GM18505 (cell line): ENCODE measurements at regions not wholly inside any gene's neighbourhood (a gene's known extent, or its start where the extent isn't known, plus 50 kb on each side); places are given as distances from the start of the nearest gene placed in this dataset.

ENCODE experiments used
- ATAC-seq: cut with Tn5 transposase; IDR thresholded peaks from one replicate; pipeline ENCODE4 v1.9.1; 2021; ENCODE audit not compliant: unreplicated experiment
- POLR2A ChIP-seq: IDR thresholded peaks from 4 replicates; pipeline ENCODE4 v1.6.1; 2011; ENCODE audit warnings: borderline replicate concordance; ENCODE audit not compliant: insufficient read depth, insufficient read length; ENCODE audit errors: extremely low read depth

DNA sequence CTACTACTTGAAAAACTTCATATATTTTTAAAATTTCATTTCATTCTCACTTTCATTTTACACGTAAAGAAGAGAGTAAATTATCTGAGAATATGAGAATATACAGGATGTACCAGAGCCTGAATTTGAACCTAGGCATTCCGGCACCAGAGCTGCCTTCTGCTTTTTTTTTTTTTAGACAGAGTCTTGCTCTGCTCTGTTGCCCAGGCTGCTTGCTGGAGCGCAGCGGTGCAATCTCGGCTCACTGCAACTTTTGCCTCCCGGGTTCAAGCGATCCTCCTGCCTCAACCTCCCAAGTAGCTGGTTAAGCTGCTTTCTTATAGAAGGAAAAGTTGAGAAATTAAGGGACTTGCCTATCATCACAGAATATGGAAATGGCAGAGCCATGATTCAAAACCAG, 540.1 kb downstream of the EBF1 start:
- no peak for TF ChIP-seq POLR2A
- ATAC-seq, result peak; percentile 62

DNA sequence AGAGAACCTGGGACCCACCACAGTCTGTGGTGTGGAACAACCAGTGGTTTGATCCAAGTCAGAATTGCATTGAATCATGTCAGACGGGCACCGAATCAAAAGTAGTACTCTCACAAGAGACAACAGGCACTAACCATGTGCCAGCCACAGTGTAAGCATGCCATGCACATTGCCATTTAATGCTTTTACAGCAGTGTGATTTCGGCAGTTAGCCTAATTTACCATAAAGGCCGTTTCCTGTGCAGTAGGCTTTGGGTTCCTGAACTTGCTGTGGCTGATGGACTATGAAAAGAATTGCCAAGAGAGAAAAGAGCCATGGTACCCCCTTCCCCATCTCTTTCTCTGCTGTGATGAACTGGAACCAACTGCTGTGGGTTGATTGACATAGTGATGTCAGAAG, 540.6 kb downstream of the EBF1 start:
- no peak for TF ChIP-seq POLR2A
- peak; percentile 1 for ATAC-seq

DNA sequence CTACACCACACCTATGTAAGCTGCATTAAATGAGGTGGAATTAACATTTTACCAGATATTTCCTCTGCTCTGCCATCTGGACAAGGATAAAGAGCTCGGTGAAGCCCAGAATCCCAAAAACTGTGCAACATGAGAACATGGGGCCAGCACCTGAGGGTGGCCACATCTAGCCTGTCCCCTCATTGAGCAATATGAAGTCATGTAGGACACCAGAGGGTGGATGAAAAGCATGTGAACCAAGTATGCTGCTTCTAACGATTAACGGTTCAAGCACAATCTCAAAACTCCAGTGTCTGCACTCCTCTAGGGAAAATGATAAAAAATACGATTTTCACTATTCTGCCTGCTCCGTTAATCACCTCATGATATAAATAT, 545.8 kb downstream of the EBF1 start:
- TF ChIP-seq POLR2A, result no peak
- ATAC-seq, result no peak

DNA sequence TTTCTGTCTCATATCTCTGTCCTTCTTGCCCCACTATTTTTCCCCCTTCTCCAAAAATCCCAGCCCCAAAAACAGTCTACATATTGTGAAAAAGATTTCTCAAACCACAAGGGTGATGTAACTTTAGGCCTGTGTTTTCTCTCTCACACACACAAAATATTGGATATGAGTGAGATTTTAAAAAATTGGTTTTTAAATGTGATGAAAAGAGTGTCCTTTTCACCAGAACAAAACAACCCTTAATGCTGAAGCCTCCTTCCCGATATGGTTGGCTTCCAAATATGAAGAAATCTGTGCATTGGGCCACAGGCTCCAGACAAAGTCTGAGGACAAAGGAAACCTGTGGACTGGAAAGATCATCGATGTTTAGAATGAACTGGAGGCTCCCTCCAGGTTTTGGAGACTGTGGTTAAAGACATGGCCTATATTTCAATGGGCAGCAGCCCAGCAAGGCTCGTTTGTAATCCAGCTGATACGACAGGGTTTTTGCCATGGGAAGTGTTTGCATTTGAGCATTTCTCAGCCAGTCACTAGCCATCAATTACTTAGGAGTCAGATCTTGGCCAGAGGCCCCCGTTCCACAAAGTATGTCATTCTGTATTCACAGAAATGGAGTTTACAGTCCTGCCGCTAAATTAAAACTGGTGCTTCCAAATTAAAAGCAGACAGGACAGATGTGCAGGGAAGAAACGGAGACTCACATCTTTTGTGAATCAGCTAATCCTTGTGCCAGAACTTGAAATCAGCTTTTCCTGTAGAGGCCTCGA, 546.3 kb downstream of the EBF1 start:
- TF ChIP-seq POLR2A, result no peak
- ATAC-seq, result no peak

DNA sequence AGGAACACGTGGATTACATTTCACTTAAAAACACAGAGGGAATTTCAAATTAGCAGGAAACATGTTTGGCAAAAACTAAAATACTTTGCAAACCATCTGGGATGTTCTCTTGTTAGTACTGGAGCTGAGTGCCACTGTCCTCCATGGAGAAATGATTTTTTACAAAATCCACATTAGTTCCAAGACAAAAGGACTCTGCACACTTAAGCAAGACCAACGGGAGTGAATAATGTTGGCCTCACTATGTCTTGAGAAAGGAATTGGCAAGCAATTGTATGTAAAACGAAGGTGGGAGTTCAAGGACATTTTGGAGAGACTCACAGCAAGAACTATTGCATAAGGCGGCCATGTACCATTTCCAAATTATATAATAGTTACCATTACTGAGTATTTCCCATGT, 547.5 kb downstream of the EBF1 start:
- no peak for ATAC-seq
- no peak for TF ChIP-seq POLR2A

DNA sequence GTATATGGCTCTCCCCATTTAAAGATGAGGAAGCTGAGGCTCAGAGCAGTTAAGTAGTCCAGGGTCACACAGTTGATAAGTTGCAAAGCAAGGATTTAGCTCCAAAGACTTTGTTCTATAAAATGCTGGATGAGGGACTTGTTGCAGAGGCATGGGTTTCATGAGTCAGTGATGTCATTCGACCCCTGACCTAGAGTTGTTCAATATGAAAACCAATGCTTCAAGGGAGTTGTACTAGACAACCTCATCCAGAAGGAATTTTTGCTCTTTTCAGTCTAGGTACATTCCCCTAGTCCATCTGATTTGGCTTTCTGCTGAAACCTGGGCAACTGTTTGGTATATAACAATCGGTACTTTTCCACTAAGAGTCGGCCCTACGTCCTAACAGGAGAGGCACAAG, 550.4 kb downstream of the EBF1 start:
- no peak for TF ChIP-seq POLR2A

DNA sequence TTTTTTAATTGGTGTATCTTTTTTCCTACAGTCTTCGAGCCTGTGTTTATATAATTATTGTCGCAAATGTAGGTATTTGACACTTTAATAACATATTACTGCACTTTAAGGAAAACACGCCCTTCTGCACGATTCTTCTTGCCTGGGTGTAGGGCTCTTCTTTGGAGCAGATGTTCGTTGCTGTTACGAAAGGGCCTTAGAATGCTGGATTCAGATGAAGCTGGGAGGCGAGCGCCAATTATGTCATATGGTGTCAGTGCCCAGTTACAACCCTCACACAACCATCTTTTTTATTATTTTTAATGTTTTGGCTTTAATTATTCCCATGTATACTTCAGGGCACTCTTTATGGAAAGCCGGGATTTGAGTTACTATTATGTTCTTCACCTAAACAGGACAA, 553.0 kb downstream of the EBF1 start:
- no peak for ATAC-seq
- no peak for TF ChIP-seq POLR2A

More for the DNA sequence above, 550.4 kb downstream of the EBF1 start:
- ATAC-seq, result no peak

DNA sequence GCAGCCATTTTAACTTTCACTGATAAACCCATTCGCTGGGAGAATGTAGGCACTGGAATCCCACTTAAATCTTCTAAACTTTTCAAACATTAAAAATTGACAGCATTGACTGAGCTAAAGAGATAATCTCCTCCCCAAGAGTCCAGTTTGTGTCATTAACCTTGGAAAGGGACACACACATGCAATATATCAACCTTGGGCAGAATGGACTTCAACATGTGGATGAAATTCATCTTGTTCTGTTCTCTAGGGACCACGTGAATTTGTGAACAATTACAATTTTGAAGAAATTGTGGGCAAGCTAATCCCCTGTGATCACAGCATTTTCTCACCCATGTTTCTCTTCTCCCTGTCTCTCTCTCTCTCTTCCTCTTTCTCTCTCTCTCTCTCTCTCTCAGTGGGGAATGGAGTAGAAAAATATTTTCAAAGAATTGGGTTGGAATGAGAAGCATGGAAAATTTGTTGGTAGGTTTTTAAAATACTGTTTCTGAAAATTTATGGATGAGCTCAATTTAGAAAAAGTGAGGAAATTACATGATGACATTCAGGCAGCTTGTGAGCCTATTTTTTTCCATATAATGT, 553.7 kb downstream of the EBF1 start:
- no peak for TF ChIP-seq POLR2A
- no peak for ATAC-seq

DNA sequence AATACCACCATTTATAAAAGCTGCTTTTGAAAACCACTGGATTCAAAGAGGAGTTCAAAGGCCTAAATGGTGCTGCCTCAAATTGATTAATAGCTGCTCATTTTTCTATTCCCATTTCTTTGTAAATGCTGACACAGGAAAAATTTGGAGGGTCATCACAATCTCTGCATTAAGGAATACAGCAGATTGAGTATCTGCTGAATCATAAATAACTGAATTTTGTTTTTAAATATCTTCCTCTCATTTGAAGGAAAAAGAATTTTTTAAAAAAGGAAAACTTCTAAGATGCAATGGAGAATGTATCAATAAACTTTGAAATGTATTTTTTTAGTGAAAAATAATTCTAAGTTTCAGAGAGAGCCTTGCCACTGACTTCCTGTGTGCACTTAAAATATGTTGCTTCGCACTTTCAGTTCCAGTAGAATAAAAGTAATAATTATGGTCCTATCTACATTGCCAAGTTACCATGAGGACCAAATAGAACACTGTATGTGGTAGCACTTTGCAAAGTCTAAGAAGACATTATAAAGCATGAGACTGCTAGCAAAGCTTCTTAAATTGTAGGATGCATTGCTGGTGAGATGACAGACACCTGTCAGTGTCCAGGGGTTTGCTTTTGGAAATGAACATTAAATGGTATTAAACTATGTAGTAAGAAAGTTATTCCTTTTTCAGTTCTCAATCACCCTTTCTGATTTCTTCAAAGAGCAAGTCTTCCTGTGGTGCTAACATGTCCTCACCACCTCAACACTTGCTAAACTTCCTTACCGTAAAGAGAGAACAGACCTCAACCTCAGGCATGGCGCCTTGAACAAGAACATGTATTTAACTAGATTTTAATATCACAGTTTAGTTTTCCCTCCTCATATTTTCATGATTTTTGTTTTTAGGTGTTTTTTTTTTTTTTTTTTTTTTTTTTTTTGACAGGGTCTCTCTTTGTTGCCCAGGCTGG, 555.1 kb downstream of the EBF1 start:
- no peak for TF ChIP-seq POLR2A
- no peak for ATAC-seq

DNA sequence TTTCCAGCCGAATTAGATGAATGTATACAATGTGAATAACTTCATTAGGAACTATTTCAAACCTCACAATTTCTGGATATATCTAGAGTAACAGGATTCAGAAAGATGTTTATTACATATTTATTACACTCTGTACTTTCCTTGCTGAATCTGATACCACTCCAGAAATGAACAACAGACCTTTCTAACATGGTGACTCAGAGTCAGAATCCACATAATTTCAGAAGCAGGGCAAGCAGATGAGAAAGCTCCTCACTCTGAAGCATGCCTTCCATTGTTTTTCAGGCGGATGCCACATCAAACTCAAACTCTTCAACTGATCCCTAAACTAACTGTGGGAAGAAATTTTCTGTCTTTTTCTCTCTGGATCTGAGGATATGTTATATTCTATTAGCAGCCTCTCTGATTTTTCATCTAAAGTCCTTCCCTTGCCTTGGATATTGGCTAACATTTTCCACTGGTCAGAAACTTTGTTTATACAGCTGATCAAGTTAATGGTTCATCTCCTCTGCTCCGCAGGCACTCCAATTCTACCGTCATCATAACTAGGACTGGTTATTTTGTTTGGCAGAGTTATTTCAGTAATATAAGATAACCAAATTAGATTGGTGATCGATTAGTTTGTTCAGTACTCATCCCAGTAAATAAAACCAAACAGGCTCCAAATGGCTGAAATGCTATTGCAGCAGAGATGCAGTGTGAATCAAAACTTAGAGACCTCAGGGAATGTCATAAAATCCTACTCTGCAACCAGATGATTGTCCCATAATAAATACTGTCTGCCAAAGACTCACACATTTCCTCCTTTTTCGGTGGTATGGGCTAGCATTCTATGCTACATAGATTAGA, 556.0 kb downstream of the EBF1 start:
- TF ChIP-seq POLR2A, result no peak

DNA sequence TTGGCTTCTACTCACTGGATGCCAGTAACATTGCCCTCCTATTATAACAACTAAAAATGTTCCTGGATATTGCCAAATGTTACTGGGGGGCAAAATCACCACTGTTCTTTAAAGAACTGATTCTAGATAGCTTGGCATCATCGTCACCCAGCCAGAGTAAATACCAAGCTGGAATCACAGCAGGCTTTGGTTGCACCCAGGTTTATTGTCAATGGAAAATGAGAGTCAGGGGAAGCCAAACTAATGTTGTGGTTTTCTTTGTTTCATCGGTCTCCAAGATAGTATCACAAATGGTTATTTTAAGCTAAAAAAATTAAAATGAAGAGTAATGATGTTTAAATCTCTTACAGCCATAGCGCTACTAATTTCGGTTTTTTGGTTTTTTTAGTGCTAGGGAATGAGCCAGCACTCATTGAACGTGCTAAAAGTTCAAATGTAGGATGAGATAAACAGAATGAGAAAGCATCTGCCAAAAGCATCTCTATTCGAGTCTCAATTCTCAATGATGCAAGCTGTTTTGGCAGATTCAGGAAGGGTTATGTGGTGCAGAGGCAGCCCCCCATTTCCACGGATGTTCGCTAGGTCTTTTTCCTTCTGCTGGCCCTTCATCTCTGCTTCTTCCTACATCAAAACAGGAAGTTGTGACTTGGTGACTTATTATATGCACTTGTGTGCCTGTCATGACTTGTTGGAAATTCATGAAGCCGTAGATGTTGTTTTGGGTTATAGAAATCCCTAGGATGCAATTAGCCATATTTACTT, 558.0 kb downstream of the EBF1 start:
- TF ChIP-seq POLR2A, result no peak
- no peak for ATAC-seq

More for the DNA sequence above, 556.0 kb downstream of the EBF1 start:
- no peak for ATAC-seq

DNA sequence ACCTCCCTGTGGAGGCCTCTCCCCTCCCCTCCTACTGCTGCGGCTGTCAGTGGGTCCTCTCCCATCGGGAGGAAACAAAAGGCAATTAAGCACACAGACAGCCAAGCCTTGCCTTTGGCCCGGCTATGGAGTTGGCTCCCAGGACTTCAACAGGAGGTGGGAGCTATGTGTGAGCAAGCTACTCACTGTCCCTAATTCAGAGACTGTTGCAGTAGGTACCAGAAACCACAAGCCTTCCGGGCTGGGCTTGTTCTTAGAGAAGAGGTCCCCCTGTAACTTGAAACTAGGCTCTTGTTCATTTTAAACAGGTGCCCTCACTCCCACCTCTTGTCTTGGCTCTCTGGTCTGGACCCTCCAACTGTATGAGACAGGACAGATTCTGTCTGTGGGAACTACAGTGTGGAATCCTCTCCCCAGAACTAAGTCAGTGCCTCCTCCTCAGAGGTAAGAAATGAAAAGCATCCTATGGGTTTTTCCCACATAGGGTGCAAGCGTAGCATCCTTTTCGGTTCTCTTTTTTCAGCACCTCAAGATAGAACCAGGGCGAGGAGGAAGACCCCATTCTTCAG, 561.1 kb downstream of the EBF1 start:
- TF ChIP-seq POLR2A, result no peak
- ATAC-seq, result peak; percentile 76
